Heart left ventricle (tissue), 16 donors: ENCODE measurements at regions not wholly inside any gene's neighbourhood (a gene's known extent, or its start where the extent isn't known, plus 50 kb on each side); places are given as distances from the start of the nearest gene placed in this dataset.

Source experiments
- ATAC-seq, 4 donors: fragments of 200-7000 bp; cut with Tn5 transposase; one replicate each; pipeline ENCODE4 v1.9.1; 2020 to 2022; ENCODE audit warnings: moderate library complexity in 4 of 4, mild to moderate bottlenecking in 3 of 4, moderate number of reproducible peaks in 1 of 4
- DNase-seq, 5 donors: peaks; one replicate each; pipeline ENCODE4 v3.0.0-alpha.2; 2020
- H3K27ac ChIP-seq, 12 donors: fragments of 200-600 bp; sonication (generic) in 4 of 12; one replicate each; pipeline versions ENCODE4 v1.5.0 to v1.8.0; 2016 to 2022; ENCODE audit warnings: mild to moderate bottlenecking in 2 of 12
- H3K27me3 ChIP-seq, 9 donors: fragments of 200-600 bp; sonication (generic) in 2 of 9; one replicate each; pipeline versions ENCODE4 v1.5.1 to v1.8.0; 2016 to 2022; ENCODE audit warnings: mild to moderate bottlenecking in 3 of 9
- H3K36me3 ChIP-seq, 9 donors: fragments of 200-600 bp; sonication (generic) in 2 of 9; one replicate each; pipeline versions ENCODE4 v1.5.0 to v1.8.0; 2018 to 2022; ENCODE audit warnings: mild to moderate bottlenecking in 2 of 9
- H3K4me1 ChIP-seq, 12 donors: fragments of 200-600 bp; sonication (generic) in 4 of 12; one replicate each; pipeline versions ENCODE4 v1.5.0 to v1.8.0; 2016 to 2022; ENCODE audit warnings: mild to moderate bottlenecking in 3 of 12
- H3K4me3 ChIP-seq, 12 donors: fragments of 200-600 bp; sonication (generic) in 4 of 12; one replicate each; pipeline versions ENCODE4 v1.5.0 to v1.8.0; 2017 to 2022; ENCODE audit warnings: mild to moderate bottlenecking in 9 of 12, moderate library complexity in 4 of 12
- H3K9me3 ChIP-seq, 12 donors: fragments of 200-600 bp; sonication (generic) in 4 of 12; one replicate each; pipeline versions ENCODE4 v1.5.0 to v1.8.0; 2016 to 2022; ENCODE audit warnings: mild to moderate bottlenecking in 1 of 12
- CTCF ChIP-seq, 12 donors: fragments of 200-600 bp; sonication (generic) in 4 of 12; IDR thresholded peaks; one replicate each; pipeline versions ENCODE4 v1.5.0 to v1.8.0; 2018 to 2022; ENCODE audit warnings: antibody characterized with exemption in 12 of 12, mild to moderate bottlenecking in 5 of 12
- POLR2A ChIP-seq, 2 donors: fragments of 450-650 bp; IDR thresholded peaks; one replicate each; pipeline ENCODE4 v1.6.1; 2017; ENCODE audit warnings: antibody characterized with exemption in 2 of 2, mild to moderate bottlenecking in 2 of 2, moderate library complexity in 2 of 2
- WGBS, 4 donors: extraction: QIAGEN DNeasy Blood & Tissue Kit in 2 of 4; methylation state at CpG; one replicate each; pipeline versions ENCODE4 v1.1.5 to v1.1.7; 2013 to 2018; 5-methylcytosine and 5-hydroxymethylcytosine counted together
- intact Hi-C, 10 donors: fragments of 100-400 bp; cut with DNase I; formaldehyde crosslinking; loops; one replicate each; pipeline versions ENCODE4 v1.11.1 to v1.14.2; 2022
- donor health status: ischemic (EF 13 %, LVEDD 7.1; RV severe dilation, severe dysfunction).
- donor health status: healthy with polysubstance abuse.
- donor health status: DM: no; HTN: yes; CAD: no.
- donor health status: DM: no; HTN: no; CAD: no.
- donor health status: ischemic (EF 25% LVEDD 6.9; RV normal size, moderate dysfunction).
- donor health status: ischemic (EF 25% LVEDD 5.7; RV mildly dilated, moderate dysfunction).
- donor health status: healthy.
- donor health status: DM: yes; HTN: yes; CAD: no.
- donor health status: ischemic (EF 35%, LVEDD 5.7; RV mildly dilated, moderate dysfunction).
- donor health status: nonischemic (EF 11% LVEDD 7.7; RV severe dilation, severe dysfunction).
- donor health status: DM: yes; HTN: yes; CAD: no.
- donor health status: PGD.
- donor health status: ischemic (EF 29% LVEDD 5.4; RV normal size, mild dysfunction).
- donor health status: nonischemic (EF 23%, LVEDD 6.1; RV moderate dilation, normal function).

- Histone ChIP-seq H3K36me3 (no peaks in the 10 kb centered on the region), H3K27ac (no peak overlapping the region), H3K27me3 (peaks cover 0 to 5% (median 0%) of the 10 kb centered on the region in 9 donors), H3K9me3 (peaks cover 0 to 4% (median 0%) of the 10 kb centered on the region in 12 donors), H3K4me3 (no peak overlapping the region), H3K4me1 (no peaks in the 10 kb centered on the region)
- no peak for TF ChIP-seq CTCF (IDR thresholded peaks at IDR 0.05)
- no peak for TF ChIP-seq POLR2A (IDR thresholded peaks at IDR 0.05)
- intact Hi-C loops = no loop called here
- ATAC-seq = no peak
- no peak for DNase-seq
Observed at GRCh38 chr10:85535926-85536325, 830.7 kb downstream of the GRID1 start.

- TF ChIP-seq POLR2A (IDR thresholded peaks at IDR 0.05) = no peak
- no peak for TF ChIP-seq CTCF (IDR thresholded peaks at IDR 0.05)
- no peaks in the 10 kb centered on the region for H3K36me3 ChIP-seq
- no peaks in the 10 kb centered on the region for H3K4me1 ChIP-seq
- ATAC-seq (no peak), DNase-seq (no peak)
- no peak overlapping the region for H3K27ac ChIP-seq
- peaks cover 0 to 4% (median 0%) of the 10 kb centered on the region in 12 donors for H3K9me3 ChIP-seq
- no peak overlapping the region for H3K4me3 ChIP-seq
- H3K27me3 ChIP-seq = peaks cover 0 to 5% (median 0%) of the 10 kb centered on the region in 9 donors
- intact Hi-C loops = no loop called here
Observed at GRCh38 chr10:85537561-85537960, 829.0 kb downstream of the GRID1 start.

GRCh38 chr10:85538601-85539000 is 828.0 kb downstream of the GRID1 start:
- H3K4me1 ChIP-seq = no peaks in the 10 kb centered on the region

GRCh38 chr10:85542152-85542551 is 824.4 kb downstream of the GRID1 start:
- no peaks in the 10 kb centered on the region for H3K36me3 ChIP-seq
- no peak overlapping the region for H3K27ac ChIP-seq
- no peaks in the 10 kb centered on the region for H3K4me1 ChIP-seq
- ATAC-seq (no peak), DNase-seq (no peak)
- H3K27me3 ChIP-seq = no peaks in the 10 kb centered on the region
- intact Hi-C loops = loop anchor here in 1 of 10 donors (10.0 kb wide), 1 partner anchor 243 kb away; no protein-coding TSS in a partner anchor
- no peak overlapping the region for H3K4me3 ChIP-seq
- no peak for TF ChIP-seq POLR2A (IDR thresholded peaks at IDR 0.05)
- no peak for TF ChIP-seq CTCF (IDR thresholded peaks at IDR 0.05)
- 52 to 60% (median 58%) methylated on average over 6 of the region's 6 CpGs for WGBS, 4 donors
- no peaks in the 10 kb centered on the region for H3K9me3 ChIP-seq

More at GRCh38 chr10:85538601-85539000, 828.0 kb downstream of the GRID1 start:
- Histone ChIP-seq H3K9me3 (peaks cover 0 to 4% (median 0%) of the 10 kb centered on the region in 12 donors), H3K27ac (no peak overlapping the region), H3K4me3 (no peak overlapping the region), H3K36me3 (no peaks in the 10 kb centered on the region), H3K27me3 (peaks cover 0 to 5% (median 0%) of the 10 kb centered on the region in 9 donors)
- TF ChIP-seq POLR2A (IDR thresholded peaks at IDR 0.05) (no peak), CTCF (IDR thresholded peaks at IDR 0.05) (no peak)
- intact Hi-C loops = no loop called here
- 76 to 83% (median 81%) methylated on average over 3 of the region's 3 CpGs for WGBS, 4 donors
- no peak for DNase-seq
- ATAC-seq = no peak
